HT1080 (cell line): ENCODE measurements at regions not wholly inside any gene's neighbourhood (a gene's known extent, or its start where the extent isn't known, plus 50 kb on each side); places are given as distances from the start of the nearest gene placed in this dataset.
A peak's percentile ranks its signal among the peaks of the same experiment; 100 is the strongest.

Source experiments
- DNase-seq: peaks from one replicate; pipeline ENCODE4 v3.0.0-alpha.2; 2015; ENCODE audit warnings: low read depth

- no peak for DNase-seq
Measured at GRCh38 chr11:90788961-90789360, 566.1 kb upstream of the CHORDC1 start.

- DNase-seq, result no peak
Measured at GRCh38 chr11:90784241-90784814, 561.5 kb upstream of the CHORDC1 start.

GRCh38 chr11:90783111-90783510, 560.3 kb upstream of the CHORDC1 start:
- no peak for DNase-seq

- no peak for DNase-seq
Measured at GRCh38 chr11:90779098-90779497, 556.2 kb upstream of the CHORDC1 start.

- DNase-seq, result no peak
Measured at GRCh38 chr11:90775567-90776165, 552.8 kb upstream of the CHORDC1 start.

- DNase-seq, result no peak
Measured at GRCh38 chr11:90774727-90775566, 552.1 kb upstream of the CHORDC1 start.

GRCh38 chr11:90770007-90770406, 547.2 kb upstream of the CHORDC1 start:
- DNase-seq, result no peak

GRCh38 chr11:90766121-90766520, 543.3 kb upstream of the CHORDC1 start:
- no peak for DNase-seq

- no peak for DNase-seq
Measured at GRCh38 chr11:90764691-90765090, 541.8 kb upstream of the CHORDC1 start.

GRCh38 chr11:90757849-90758494, 535.1 kb upstream of the CHORDC1 start:
- DNase-seq, result no peak

GRCh38 chr11:90756617-90757016, 533.8 kb upstream of the CHORDC1 start:
- DNase-seq, result no peak

- DNase-seq, result no peak
Measured at GRCh38 chr11:90753546-90753945, 530.7 kb upstream of the CHORDC1 start.

- DNase-seq, result peak; percentile 61
Measured at GRCh38 chr11:90747057-90747456, 524.2 kb upstream of the CHORDC1 start.

- DNase-seq, result no peak
Measured at GRCh38 chr11:90744169-90744568, 521.3 kb upstream of the CHORDC1 start.

- no peak for DNase-seq
Measured at GRCh38 chr11:90738799-90739198, 516.0 kb upstream of the CHORDC1 start.

GRCh38 chr11:90737444-90738050, 514.7 kb upstream of the CHORDC1 start:
- no peak for DNase-seq

GRCh38 chr11:90732486-90732885, 509.6 kb upstream of the CHORDC1 start:
- no peak for DNase-seq

GRCh38 chr11:90723475-90723874, 500.6 kb upstream of the CHORDC1 start:
- DNase-seq, result no peak

- DNase-seq, result peak; percentile 49
Measured at GRCh38 chr11:90722552-90723190, 499.8 kb upstream of the CHORDC1 start.

GRCh38 chr11:90717522-90717921, 494.7 kb upstream of the CHORDC1 start:
- no peak for DNase-seq

- no peak for DNase-seq
Measured at GRCh38 chr11:90705661-90706060, 482.8 kb upstream of the CHORDC1 start.
